H1 (cell line): ENCODE measurements at regions not wholly inside any gene's neighbourhood (a gene's known extent, or its start where the extent isn't known, plus 50 kb on each side); places are given as distances from the start of the nearest gene placed in this dataset.

Experiments used
- ATF3 ChIP-seq: IDR thresholded peaks from 2 replicates; pipeline ENCODE4 v1.6.1; 2011; ENCODE audit warnings: low read depth, mild to moderate bottlenecking, low read length; ENCODE audit not compliant: insufficient read depth
- TAF1 ChIP-seq: IDR thresholded peaks from 2 replicates; pipeline ENCODE4 v1.6.1; 2011; ENCODE audit warnings: mild to moderate bottlenecking, low read depth, low read length
- TBP ChIP-seq: IDR thresholded peaks from 2 replicates; pipeline ENCODE4 v1.6.1; 2011; ENCODE audit warnings: low read depth, low read length, improper control_type of control experiment
- TEAD4 ChIP-seq: IDR thresholded peaks from 2 replicates; pipeline ENCODE4 v1.6.1; 2012; ENCODE audit warnings: low read depth, low read length, inconsistent platforms, mixed read lengths

- TF ChIP-seq TEAD4 = no peak
- no peak for TF ChIP-seq TAF1
- TF ChIP-seq ATF3 = no peak
- TF ChIP-seq TBP = no peak
These were observed 163.9 kb upstream of the STXBP5 start (continued) for GRCh38 chr6:147040121-147040910.
